HepG2 (cell line): ENCODE measurements at regions not wholly inside any gene's neighbourhood (a gene's known extent, or its start where the extent isn't known, plus 50 kb on each side); places are given as distances from the start of the nearest gene placed in this dataset.
A peak's percentile ranks its signal among the peaks of the same experiment; 100 is the strongest.

Source experiments
- AFF4 ChIP-seq: sonication (generic); formaldehyde crosslinking; IDR thresholded peaks from 2 replicates; pipeline ENCODE4 v1.4.0; 2020; ENCODE audit warnings: missing genetic modification reagents
- BATF2 ChIP-seq: sonication (generic); formaldehyde crosslinking; IDR thresholded peaks from 2 replicates; pipeline ENCODE4 v1.8.0; 2022; ENCODE audit warnings: mild to moderate bottlenecking, missing genetic modification reagents, moderate library complexity
- MAFF ChIP-seq: IDR thresholded peaks from 2 replicates; pipeline ENCODE4 v1.6.1; 2011; ENCODE audit warnings: low read depth, low read length, improper control_type of control experiment
- MIXL1 ChIP-seq: IDR thresholded peaks from 2 replicates; pipeline ENCODE4 v1.6.1; 2016
- NCOA2 ChIP-seq: sonication (generic); formaldehyde crosslinking; IDR thresholded peaks from 2 replicates; pipeline ENCODE4 v1.8.0; 2022; ENCODE audit warnings: inconsistent platforms
- NFIB ChIP-seq: sonication (generic); formaldehyde crosslinking; IDR thresholded peaks from 2 replicates; pipeline ENCODE4 v1.9.0; 2021; ENCODE audit warnings: missing genetic modification reagents, mild to moderate bottlenecking, borderline replicate concordance
- NR0B2 ChIP-seq: sonication (generic); formaldehyde crosslinking; IDR thresholded peaks from 2 replicates; pipeline ENCODE4 v1.4.0; 2020; ENCODE audit warnings: mild to moderate bottlenecking, missing genetic modification reagents
- PHB2 ChIP-seq: fragments of 450-650 bp; IDR thresholded peaks from 2 replicates; pipeline ENCODE4 v1.6.1; 2018; ENCODE audit not compliant: partially characterized antibody
- POLR2A ChIP-seq, 2 experiments: IDR thresholded peaks; 2 replicates each; pipeline ENCODE4 v1.6.1; 2011; ENCODE audit warnings: low read depth in 2 of 2, low read length in 2 of 2, mild to moderate bottlenecking in 1 of 2, moderate library complexity in 1 of 2; ENCODE audit not compliant: insufficient read depth in 1 of 2
- PRMT3 ChIP-seq: sonication (generic); formaldehyde crosslinking; IDR thresholded peaks from 2 replicates; pipeline ENCODE4 v1.8.1; 2022; ENCODE audit warnings: low read depth, mild to moderate bottlenecking, moderate library complexity, missing genetic modification reagents, borderline replicate concordance
- RBFOX2 ChIP-seq: fragments of 200-400 bp; formaldehyde crosslinking; IDR thresholded peaks from 2 replicates; pipeline ENCODE4 v1.6.1; 2017; ENCODE audit warnings: low read depth, mild to moderate bottlenecking, low read length
- SIN3B ChIP-seq: fragments of 150-350 bp; IDR thresholded peaks from 2 replicates; pipeline ENCODE4 v1.6.1; 2014; ENCODE audit warnings: low read length
- SP1 ChIP-seq, 2 experiments: fragments of 450-650 bp in 1 of 2; sonication (generic) in 1 of 2; formaldehyde crosslinking in 1 of 2; IDR thresholded peaks; 2 replicates each; pipeline versions ENCODE4 v1.4.0 to v1.6.1; 2016 to 2020; ENCODE audit warnings: missing genetic modification reagents in 1 of 2
- USF2 ChIP-seq, 2 experiments: sonication (generic) in 1 of 2; formaldehyde crosslinking in 1 of 2; IDR thresholded peaks; 2 replicates each; pipeline versions ENCODE4 v1.5.1 to v1.6.1; 2011 to 2020; ENCODE audit warnings: borderline replicate concordance in 1 of 2, low read depth in 1 of 2, low read length in 1 of 2, mild to moderate bottlenecking in 1 of 2, missing genetic modification reagents in 1 of 2, moderate library complexity in 1 of 2
- ZMAT3 ChIP-seq: sonication (generic); formaldehyde crosslinking; conservative IDR thresholded peaks from 2 replicates; pipeline ENCODE4 v1.7.0; 2021; ENCODE audit warnings: missing genetic modification reagents
- ZNF761 ChIP-seq: sonication (generic); formaldehyde crosslinking; conservative IDR thresholded peaks from 2 replicates; pipeline ENCODE4 v1.4.0; 2020; ENCODE audit warnings: mild to moderate bottlenecking, missing genetic modification reagents
- TF ChIP-seq, protein P1 (sequence below): sonication (generic); formaldehyde crosslinking; IDR thresholded peaks from 2 replicates; pipeline ENCODE4 v1.4.0; 2020; ENCODE audit warnings: missing genetic modification reagents, mild to moderate bottlenecking, borderline replicate concordance
- TF ChIP-seq, protein P2 (sequence below): sonication (generic); formaldehyde crosslinking; IDR thresholded peaks from 2 replicates; pipeline ENCODE4 v1.4.0; 2020; ENCODE audit warnings: mild to moderate bottlenecking, missing genetic modification reagents

GRCh38 chr15:62389885-62390790, 225.1 kb upstream of the C2CD4B start, which contains the start of gene TLN2 (continued):
- TF ChIP-seq AFF4 (CRISPR knock-in tag) (no peak), NCOA2 (CRISPR knock-in tag) (no peak), BATF2 (CRISPR knock-in tag) (no peak; the same call in none of the 2 replicates), PHB2 (no peak), MAFF (no peak), NR0B2 (CRISPR knock-in tag) (no peak), RBFOX2 (peak; percentile 92), SIN3B (no peak), POLR2A (IDR thresholded peaks at IDR 0.05; ENCODE audit: insufficient read depth in 1 of 2, low read depth in 2 of 2, low read length in 2 of 2) (peak; percentile 92 to 94), MIXL1 (CRISPR knock-in tag) (no peak), SP1 (IDR thresholded peaks at IDR 0.05) (no peak), SP1 (CRISPR knock-in tag; IDR thresholded peaks at IDR 0.05) (no peak), ZMAT3 (CRISPR knock-in tag) (no peak), PRMT3 (CRISPR knock-in tag) (no peak), ZNF761 (peak; percentile 36; the same call in 1 of the 2 replicates), USF2 (IDR thresholded peaks at IDR 0.05; ENCODE audit: low read depth, low read length) (no peak), USF2 (CRISPR knock-in tag; IDR thresholded peaks at IDR 0.05; ENCODE audit: borderline replicate concordance) (no peak), NFIB (CRISPR knock-in tag) (no peak)
- TF ChIP-seq, protein P1, sequence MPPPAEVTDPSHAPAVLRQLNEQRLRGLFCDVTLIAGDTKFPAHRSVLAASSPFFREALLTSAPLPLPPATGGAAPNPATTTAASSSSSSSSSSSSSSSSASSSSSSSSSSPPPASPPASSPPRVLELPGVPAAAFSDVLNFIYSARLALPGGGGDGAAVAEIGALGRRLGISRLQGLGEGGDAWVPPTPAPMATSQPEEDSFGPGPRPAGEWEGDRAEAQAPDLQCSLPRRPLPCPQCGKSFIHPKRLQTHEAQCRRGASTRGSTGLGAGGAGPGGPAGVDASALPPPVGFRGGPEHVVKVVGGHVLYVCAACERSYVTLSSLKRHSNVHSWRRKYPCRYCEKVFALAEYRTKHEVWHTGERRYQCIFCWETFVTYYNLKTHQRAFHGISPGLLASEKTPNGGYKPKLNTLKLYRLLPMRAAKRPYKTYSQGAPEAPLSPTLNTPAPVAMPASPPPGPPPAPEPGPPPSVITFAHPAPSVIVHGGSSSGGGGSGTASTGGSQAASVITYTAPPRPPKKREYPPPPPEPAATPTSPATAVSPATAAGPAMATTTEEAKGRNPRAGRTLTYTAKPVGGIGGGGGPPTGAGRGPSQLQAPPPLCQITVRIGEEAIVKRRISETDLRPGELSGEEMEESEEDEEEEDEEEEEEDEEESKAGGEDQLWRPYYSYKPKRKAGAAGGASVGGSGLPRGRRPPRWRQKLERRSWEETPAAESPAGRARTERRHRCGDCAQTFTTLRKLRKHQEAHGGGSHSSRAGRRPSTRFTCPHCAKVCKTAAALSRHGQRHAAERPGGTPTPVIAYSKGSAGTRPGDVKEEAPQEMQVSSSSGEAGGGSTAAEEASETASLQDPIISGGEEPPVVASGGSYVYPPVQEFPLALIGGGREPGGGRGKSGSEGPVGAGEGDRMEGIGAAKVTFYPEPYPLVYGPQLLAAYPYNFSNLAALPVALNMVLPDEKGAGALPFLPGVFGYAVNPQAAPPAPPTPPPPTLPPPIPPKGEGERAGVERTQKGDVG, result no peak
- TF ChIP-seq, protein P2, sequence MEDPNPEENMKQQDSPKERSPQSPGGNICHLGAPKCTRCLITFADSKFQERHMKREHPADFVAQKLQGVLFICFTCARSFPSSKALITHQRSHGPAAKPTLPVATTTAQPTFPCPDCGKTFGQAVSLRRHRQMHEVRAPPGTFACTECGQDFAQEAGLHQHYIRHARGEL, result no peak
